GM18867 (cell line): ENCODE measurements at regions not wholly inside any gene's neighbourhood (a gene's known extent, or its start where the extent isn't known, plus 50 kb on each side); places are given as distances from the start of the nearest gene placed in this dataset.

ENCODE experiments used
- ATAC-seq: cut with Tn5 transposase; IDR thresholded peaks from one replicate; pipeline ENCODE4 v1.9.1; 2021; ENCODE audit warnings: mild to moderate bottlenecking, moderate library complexity; ENCODE audit not compliant: unreplicated experiment

- ATAC-seq, result no peak
Observed at GRCh38 chr4:159443975-159444374, 341.1 kb downstream of the RAPGEF2 start.

- no peak for ATAC-seq
Observed at GRCh38 chr4:159444678-159445077, 341.8 kb downstream of the RAPGEF2 start.

- ATAC-seq, result no peak
Observed at GRCh38 chr4:159445692-159446091, 342.8 kb downstream of the RAPGEF2 start.

GRCh38 chr4:159446266-159446976 is 343.5 kb downstream of the RAPGEF2 start:
- ATAC-seq, result peak; percentile 99

- no peak for ATAC-seq
Observed at GRCh38 chr4:159447296-159447695, 344.4 kb downstream of the RAPGEF2 start.

GRCh38 chr4:159451006-159451405 is 348.1 kb downstream of the RAPGEF2 start:
- no peak for ATAC-seq

GRCh38 chr4:159455675-159456237 is 352.9 kb downstream of the RAPGEF2 start:
- ATAC-seq, result peak; percentile 63

GRCh38 chr4:159460371-159460770 is 357.5 kb downstream of the RAPGEF2 start:
- no peak for ATAC-seq

- no peak for ATAC-seq
Observed at GRCh38 chr4:159463235-159463634, 360.4 kb downstream of the RAPGEF2 start.

GRCh38 chr4:159464302-159464701 is 361.4 kb downstream of the RAPGEF2 start:
- no peak for ATAC-seq

GRCh38 chr4:159476886-159477285 is 374.0 kb downstream of the RAPGEF2 start:
- ATAC-seq, result no peak

GRCh38 chr4:159480826-159481225 is 377.9 kb downstream of the RAPGEF2 start:
- ATAC-seq, result no peak

- ATAC-seq, result no peak
Observed at GRCh38 chr4:159481936-159482335, 379.1 kb downstream of the RAPGEF2 start.

- no peak for ATAC-seq
Observed at GRCh38 chr4:159483110-159483781, 380.4 kb downstream of the RAPGEF2 start.

GRCh38 chr4:159483782-159484741 is 381.2 kb downstream of the RAPGEF2 start:
- no peak for ATAC-seq

- ATAC-seq, result no peak
Observed at GRCh38 chr4:159484864-159485263, 382.0 kb downstream of the RAPGEF2 start.

- peak; percentile 99 for ATAC-seq
Observed at GRCh38 chr4:159487284-159487747, 384.4 kb downstream of the RAPGEF2 start.

- no peak for ATAC-seq
Observed at GRCh38 chr4:159489646-159490045, 386.8 kb downstream of the RAPGEF2 start.

GRCh38 chr4:159495515-159496236 is 392.8 kb downstream of the RAPGEF2 start:
- ATAC-seq, result no peak

- no peak for ATAC-seq
Observed at GRCh38 chr4:159496248-159496647, 393.4 kb downstream of the RAPGEF2 start.
